B cell (primary cell): ENCODE measurements at regions not wholly inside any gene's neighbourhood (a gene's known extent, or its start where the extent isn't known, plus 50 kb on each side); places are given as distances from the start of the nearest gene placed in this dataset.

Experiments used
- ATAC-seq: fragments of 200-7000 bp; cut with Tn5 transposase; one replicate; pipeline ENCODE4 v1.10.0; 2021; ENCODE audit warnings: low read depth, mild to moderate bottlenecking, moderate number of reproducible peaks, moderate library complexity
- CTCF ChIA-PET: fragments of 350-600 bp; sonication (Branson Sonifier 250); formaldehyde crosslinking; loops from one replicate; lab custom pipeline; 2021; ENCODE audit warnings: antibody characterized with exemption, inconsistent platforms; lab: Charles Lee
- POLR2A ChIA-PET: fragments of 350-600 bp; sonication (Branson Sonifier 250); formaldehyde crosslinking; loops from one replicate; lab custom pipeline; 2021; ENCODE audit warnings: antibody characterized with exemption; lab: Charles Lee
- DNase-seq: peaks from one replicate; pipeline ENCODE4 v3.0.0; 2013
- H2AFZ ChIP-seq: 2 replicates; pipeline ENCODE4 v1.6.1; 2012; ENCODE audit warnings: mild to moderate bottlenecking, low read depth, low read length; ENCODE audit not compliant: insufficient read depth, poor library complexity, severe bottlenecking
- H3K27ac ChIP-seq, 2 donors: 1 replicate in 1 of 2; 2 replicates in 1 of 2; pipeline ENCODE4 v1.5.1; 2012 to 2013; ENCODE audit warnings: low read length in 2 of 2, mild to moderate bottlenecking in 2 of 2, moderate library complexity in 1 of 2
- H3K27me3 ChIP-seq, 4 experiments: fragments of 200-600 bp in 1 of 4; sonication (generic) in 1 of 4; replicated peaks in 1 of 4; 1 replicate in 2 of 4; 2 replicates in 2 of 4; pipeline versions ENCODE4 v1.6.1 to v1.7.0; 2013 to 2016; ENCODE audit warnings: low read length in 3 of 4, mild to moderate bottlenecking in 2 of 4, mixed read lengths in 1 of 4, moderate library complexity in 1 of 4; ENCODE audit not compliant: insufficient read depth in 4 of 4, control insufficient read depth in 3 of 4; ENCODE audit errors: control extremely low read depth in 1 of 4
- H3K36me3 ChIP-seq, 2 experiments: replicated peaks in 1 of 2; 1 replicate in 1 of 2; 2 replicates in 1 of 2; pipeline versions ENCODE4 v1.6.1 to v1.7.1; 2013; ENCODE audit warnings: low read length in 1 of 2; ENCODE audit not compliant: insufficient read depth in 2 of 2, control insufficient read depth in 1 of 2; ENCODE audit errors: control extremely low read depth in 1 of 2, extremely low read depth in 1 of 2
- H3K4me1 ChIP-seq, 2 donors: fragments of 200-600 bp in 1 of 2; sonication (generic) in 1 of 2; 1 replicate in 1 of 2; 2 replicates in 1 of 2; pipeline versions ENCODE4 v1.5.1 to v1.6.1; 2013 to 2017; ENCODE audit warnings: low read length in 2 of 2; ENCODE audit not compliant: control insufficient read depth in 2 of 2, insufficient read depth in 2 of 2
- H3K4me2 ChIP-seq: replicated peaks from 2 replicates; pipeline ENCODE3; 2012; ENCODE audit warnings: mild to moderate bottlenecking, low read depth, low read length; ENCODE audit not compliant: poor library complexity, severe bottlenecking
- H3K4me3 ChIP-seq, 5 experiments: fragments of 200-600 bp in 1 of 5; sonication (generic) in 1 of 5; 1 replicate in 3 of 5; 2 replicates in 2 of 5; pipeline versions ENCODE4 v1.5.1 to v1.7.0; 2011 to 2016; ENCODE audit warnings: low read length in 4 of 5, mild to moderate bottlenecking in 4 of 5, low read depth in 2 of 5, control low read depth in 1 of 5, moderate library complexity in 1 of 5; ENCODE audit not compliant: insufficient read depth in 1 of 5; ENCODE audit errors: control extremely low read depth in 1 of 5, extremely low read depth in 1 of 5
- H3K79me2 ChIP-seq: fragments of 200-600 bp; sonication (generic); one replicate; pipeline ENCODE4 v1.6.0; 2016; ENCODE audit warnings: low read length; ENCODE audit not compliant: control insufficient read depth, insufficient read depth
- H3K9ac ChIP-seq: fragments of 200-600 bp; sonication (generic); 2 replicates; pipeline ENCODE4 v1.6.1; 2017; ENCODE audit warnings: mild to moderate bottlenecking, low read length, moderate library complexity
- H3K9me3 ChIP-seq, 3 donors: one replicate each; pipeline versions ENCODE4 v1.6.1 to v1.7.1; 2013; ENCODE audit warnings: low read length in 2 of 3; ENCODE audit not compliant: control insufficient read depth in 2 of 3, insufficient read depth in 1 of 3; ENCODE audit errors: control extremely low read depth in 1 of 3
- H4K20me1 ChIP-seq: 2 replicates; pipeline ENCODE4 v1.6.0; 2012; ENCODE audit warnings: mild to moderate bottlenecking, low read length; ENCODE audit not compliant: insufficient read depth, control insufficient read depth, poor library complexity, severe bottlenecking
- H3K27ac Mint-ChIP-seq: one replicate; pipeline ENCODE4 v1.8.0; 2021; ENCODE audit warnings: mixed read lengths
- H3K27me3 Mint-ChIP-seq: one replicate; pipeline ENCODE4 v1.8.0; 2021; ENCODE audit warnings: mixed read lengths
- H3K4me1 Mint-ChIP-seq: one replicate; pipeline ENCODE4 v1.8.0; 2021; ENCODE audit warnings: mixed read lengths
- H3K4me3 Mint-ChIP-seq: one replicate; pipeline ENCODE4 v1.8.0; 2021; ENCODE audit warnings: mixed read lengths
- H3K9me3 Mint-ChIP-seq: one replicate; pipeline ENCODE4 v1.8.0; 2022; ENCODE audit warnings: mixed read lengths; ENCODE audit not compliant: insufficient read depth
- EZH2 ChIP-seq: IDR thresholded peaks from 2 replicates; pipeline ENCODE4 v1.6.1; 2012; ENCODE audit warnings: borderline replicate concordance, low read depth, mild to moderate bottlenecking, moderate library complexity, low read length; ENCODE audit not compliant: insufficient read depth, poor library complexity, severe bottlenecking
- WGBS: methylation state at CpG from one replicate; pipeline ENCODE4 v1.1.5; 2013; ENCODE audit warnings: missing lambda C conversion rate; ENCODE audit not compliant: insufficient coverage; 5-methylcytosine and 5-hydroxymethylcytosine counted together
- intact Hi-C: fragments of 100-400 bp; cut with micrococcal nuclease; formaldehyde crosslinking; loops from one replicate; pipeline ENCODE4 v1.10.0; 2022
- TF ChIP-seq, protein P1 (sequence below): fragments of 200-600 bp; IDR thresholded peaks from one replicate; pipeline ENCODE4 v1.8.0; 2022; ENCODE audit warnings: antibody characterized with exemption, mild to moderate bottlenecking

DNA sequence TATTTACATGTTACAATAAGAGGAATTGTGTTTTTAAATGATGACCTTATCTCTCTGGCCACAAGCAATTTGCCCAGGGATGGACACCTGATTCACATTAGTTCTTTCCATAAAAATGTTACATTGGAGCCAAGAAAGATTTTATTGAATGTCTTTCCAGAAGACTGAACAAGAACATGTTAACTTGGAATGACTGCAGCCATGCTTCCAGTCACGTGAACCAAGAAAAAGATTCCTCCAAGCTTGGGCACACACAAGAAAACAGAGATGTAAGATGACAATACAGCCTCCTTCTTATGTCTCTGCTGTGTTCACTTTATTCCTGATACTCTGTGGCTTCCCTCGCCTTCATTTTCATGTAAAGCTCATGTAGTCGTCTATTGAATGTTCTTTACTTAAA is 737.6 kb downstream of the TRIML1 start:
- H3K9me3 Mint-ChIP-seq: peaks cover 5% of the 10 kb centered on the region

DNA sequence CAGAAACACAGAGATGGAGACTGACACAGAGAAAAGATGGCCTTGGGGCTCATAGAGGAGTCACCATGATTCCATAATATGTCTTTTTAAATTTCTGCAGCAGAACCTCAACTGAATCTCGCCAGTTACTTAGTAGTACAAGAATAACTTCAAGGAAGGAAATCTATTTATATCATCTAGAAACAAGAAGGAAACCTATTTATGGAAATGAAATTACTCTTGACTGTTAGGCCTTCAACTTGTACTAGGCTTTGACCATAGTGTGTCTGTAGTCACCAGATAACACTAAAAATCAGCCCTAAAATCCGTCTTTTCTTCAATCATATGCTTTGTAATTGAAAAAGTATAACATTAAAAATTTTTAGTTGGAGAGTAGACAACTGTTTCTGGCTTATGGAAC is 740.4 kb downstream of the TRIML1 start:
- POLR2A ChIA-PET: no interaction called here
- intact Hi-C loops: no loop called here
- ATAC-seq: no peak
- DNase-seq: no peak
- no peak overlapping the region for H3K27ac Mint-ChIP-seq
- no peaks in the 10 kb centered on the region for H3K27me3 ChIP-seq
- H3K9ac ChIP-seq: no peak overlapping the region
- no peak overlapping the region for H3K4me3 ChIP-seq
- H3K4me3 Mint-ChIP-seq: no peak overlapping the region
- no peak overlapping the region for H2AFZ ChIP-seq
- TF ChIP-seq, protein P1, sequence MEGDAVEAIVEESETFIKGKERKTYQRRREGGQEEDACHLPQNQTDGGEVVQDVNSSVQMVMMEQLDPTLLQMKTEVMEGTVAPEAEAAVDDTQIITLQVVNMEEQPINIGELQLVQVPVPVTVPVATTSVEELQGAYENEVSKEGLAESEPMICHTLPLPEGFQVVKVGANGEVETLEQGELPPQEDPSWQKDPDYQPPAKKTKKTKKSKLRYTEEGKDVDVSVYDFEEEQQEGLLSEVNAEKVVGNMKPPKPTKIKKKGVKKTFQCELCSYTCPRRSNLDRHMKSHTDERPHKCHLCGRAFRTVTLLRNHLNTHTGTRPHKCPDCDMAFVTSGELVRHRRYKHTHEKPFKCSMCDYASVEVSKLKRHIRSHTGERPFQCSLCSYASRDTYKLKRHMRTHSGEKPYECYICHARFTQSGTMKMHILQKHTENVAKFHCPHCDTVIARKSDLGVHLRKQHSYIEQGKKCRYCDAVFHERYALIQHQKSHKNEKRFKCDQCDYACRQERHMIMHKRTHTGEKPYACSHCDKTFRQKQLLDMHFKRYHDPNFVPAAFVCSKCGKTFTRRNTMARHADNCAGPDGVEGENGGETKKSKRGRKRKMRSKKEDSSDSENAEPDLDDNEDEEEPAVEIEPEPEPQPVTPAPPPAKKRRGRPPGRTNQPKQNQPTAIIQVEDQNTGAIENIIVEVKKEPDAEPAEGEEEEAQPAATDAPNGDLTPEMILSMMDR: no peak
- TF ChIP-seq EZH2: no peak
- peaks cover 0 to 3% (median 2%) of the 10 kb centered on the region in 3 donors for H3K9me3 ChIP-seq
- no peaks in the 10 kb centered on the region for H4K20me1 ChIP-seq
- H3K4me2 ChIP-seq: no peak overlapping the region
- peaks cover 2% of the 10 kb centered on the region for H3K9me3 Mint-ChIP-seq
- H3K36me3 ChIP-seq: no peaks in the 10 kb centered on the region
- no CpG with 5 or more reads among the region's 2 CpGs for WGBS
- H3K79me2 ChIP-seq: no peaks in the 10 kb centered on the region
- no peaks in the 10 kb centered on the region for H3K4me1 Mint-ChIP-seq
- no peaks in the 10 kb centered on the region for H3K27me3 Mint-ChIP-seq
- H3K4me1 ChIP-seq: no peaks in the 10 kb centered on the region
- CTCF ChIA-PET: no interaction called here
- no peak overlapping the region for H3K27ac ChIP-seq

More for the DNA sequence above, 737.6 kb downstream of the TRIML1 start:
- Histone ChIP-seq H3K79me2 (no peaks in the 10 kb centered on the region), H3K4me3 (no peak overlapping the region), H3K9me3 (peaks cover 0 to 4% (median 2%) of the 10 kb centered on the region in 3 donors), H3K36me3 (no peaks in the 10 kb centered on the region), H3K9ac (no peak overlapping the region), H3K4me2 (no peak overlapping the region), H3K4me1 (no peaks in the 10 kb centered on the region), H4K20me1 (no peaks in the 10 kb centered on the region), H3K27me3 (no peaks in the 10 kb centered on the region), H3K27ac (no peak overlapping the region), H2AFZ (no peak overlapping the region)
- H3K4me1 Mint-ChIP-seq: no peaks in the 10 kb centered on the region
- ChIA-PET POLR2A (no interaction called here), CTCF (no interaction called here)
- no peak for TF ChIP-seq EZH2
- TF ChIP-seq, protein P1: no peak
- H3K4me3 Mint-ChIP-seq: no peak overlapping the region
- DNase-seq: no peak
- intact Hi-C loops: no loop called here
- no peak for ATAC-seq
- 100% methylated on average over 1 of the region's 3 CpGs for WGBS
- H3K27ac Mint-ChIP-seq: no peak overlapping the region
- H3K27me3 Mint-ChIP-seq: no peaks in the 10 kb centered on the region
